IMR-90 (cell line): ENCODE measurements at regions not wholly inside any gene's neighbourhood (a gene's known extent, or its start where the extent isn't known, plus 50 kb on each side); places are given as distances from the start of the nearest gene placed in this dataset.

Experiments
- ATAC-seq: fragments of 200-7000 bp; cut with Tn5 transposase; 2 replicates; pipeline ENCODE4 v1.9.1; 2020; ENCODE audit warnings: low read depth, mild to moderate bottlenecking, moderate library complexity
- BruUV-seq: library from RNA; stranded (reverse); fragments of 400-500 nt; replicated peaks from 2 replicates; lab custom pipeline; 2021; lab: Mats Ljungman, UMichigan
- CTCF ChIA-PET: fragments of 300-600 bp; formaldehyde crosslinking; extraction: SDS; loops from one replicate; lab custom pipeline; 2021; ENCODE audit warnings: antibody characterized with exemption; lab: Yijun Ruan, JAX
- POLR2A ChIA-PET: fragments of 300-600 bp; sonication (Branson Sonifier 250); formaldehyde crosslinking; loops from one replicate; lab custom pipeline; 2022; ENCODE audit warnings: antibody characterized with exemption; ENCODE audit not compliant: unreplicated experiment; lab: Charles Lee
- DNase-seq: peaks from one replicate; pipeline ENCODE4 v3.0.0; 2013
- H2AFZ ChIP-seq: replicated peaks from 2 replicates; pipeline ENCODE3; 2013; ENCODE audit warnings: low read length, mild to moderate bottlenecking; ENCODE audit not compliant: poor library complexity
- H2AK5ac ChIP-seq: 2 replicates; pipeline ENCODE4 v1.6.1; 2013; ENCODE audit warnings: low read depth, low read length, inconsistent platforms
- H2AK9ac ChIP-seq: replicated peaks from 2 replicates; pipeline ENCODE3; 2013; ENCODE audit warnings: mild to moderate bottlenecking, low read depth, low read length, moderate library complexity; ENCODE audit not compliant: poor library complexity
- H2BK120ac ChIP-seq: 2 replicates; pipeline ENCODE4 v1.6.1; 2013; ENCODE audit warnings: low read depth, low read length, inconsistent platforms
- H2BK15ac ChIP-seq: 3 replicates; pipeline ENCODE4 v1.6.1; 2013; ENCODE audit warnings: low read depth, low read length, inconsistent platforms
- H2BK20ac ChIP-seq: 2 replicates; pipeline ENCODE4 v1.6.1; 2013; ENCODE audit warnings: low read depth, mild to moderate bottlenecking, inconsistent platforms, low read length, moderate library complexity
- H2BK5ac ChIP-seq: 2 replicates; pipeline ENCODE4 v1.6.1; 2013; ENCODE audit warnings: mild to moderate bottlenecking, low read depth, low read length, inconsistent platforms; ENCODE audit not compliant: poor library complexity, severe bottlenecking
- H3K14ac ChIP-seq: replicated peaks from 2 replicates; pipeline ENCODE4 v1.6.1; 2013; ENCODE audit warnings: low read depth, low read length, inconsistent platforms
- H3K18ac ChIP-seq: 2 replicates; pipeline ENCODE4 v1.6.1; 2013; ENCODE audit warnings: low read depth, low read length, control low read depth
- H3K23ac ChIP-seq: 2 replicates; pipeline ENCODE4 v1.6.1; 2013; ENCODE audit warnings: low read depth, low read length, inconsistent platforms
- H3K27ac ChIP-seq: 2 replicates; pipeline ENCODE4 v1.5.1; 2013; ENCODE audit warnings: mild to moderate bottlenecking, control low read depth, low read length; ENCODE audit not compliant: insufficient read depth
- H3K27me3 ChIP-seq: 2 replicates; pipeline ENCODE4 v1.6.1; 2013; ENCODE audit warnings: low read length; ENCODE audit not compliant: control insufficient read depth, insufficient read depth
- H3K36me3 ChIP-seq: 2 replicates; pipeline ENCODE4 v1.6.1; 2013; ENCODE audit warnings: low read length, mixed read lengths; ENCODE audit not compliant: control insufficient read depth, insufficient read depth
- H3K4ac ChIP-seq: 2 replicates; pipeline ENCODE4 v1.6.1; 2013; ENCODE audit warnings: low read depth, low read length, inconsistent platforms
- H3K4me1 ChIP-seq: 2 replicates; pipeline ENCODE4 v1.6.1; 2013; ENCODE audit warnings: low read length, mixed read lengths; ENCODE audit not compliant: control insufficient read depth, insufficient read depth
- H3K4me2 ChIP-seq: 2 replicates; pipeline ENCODE4 v1.6.1; 2013; ENCODE audit warnings: low read depth, mild to moderate bottlenecking, control low read depth, low read length, moderate library complexity
- H3K4me3 ChIP-seq: 2 replicates; pipeline ENCODE4 v1.5.1; 2013; ENCODE audit warnings: low read depth, mild to moderate bottlenecking, control low read depth, low read length, moderate library complexity; ENCODE audit not compliant: insufficient read depth
- H3K56ac ChIP-seq: 2 replicates; pipeline ENCODE4 v1.6.1; 2013; ENCODE audit warnings: low read length, inconsistent platforms; ENCODE audit not compliant: insufficient read depth; ENCODE audit errors: extremely low read depth
- H3K79me1 ChIP-seq, 2 experiments: 2 replicates each; pipeline ENCODE4 v1.6.1; 2013; ENCODE audit warnings: low read length in 2 of 2, inconsistent platforms in 1 of 2, low read depth in 1 of 2
- H3K9ac ChIP-seq: 2 replicates; pipeline ENCODE4 v1.6.1; 2013; ENCODE audit warnings: low read depth, low read length, control low read depth
- H3K9me1 ChIP-seq: 2 replicates; pipeline ENCODE4 v1.6.1; 2013; ENCODE audit warnings: low read length, inconsistent platforms; ENCODE audit not compliant: insufficient read depth
- H3K9me3 ChIP-seq: 2 replicates; pipeline ENCODE4 v1.6.1; 2013; ENCODE audit warnings: low read length; ENCODE audit not compliant: control insufficient read depth, insufficient read depth
- H4K20me1 ChIP-seq: 2 replicates; pipeline ENCODE4 v1.6.1; 2013; ENCODE audit warnings: low read length, inconsistent platforms; ENCODE audit not compliant: insufficient read depth
- H4K5ac ChIP-seq: 2 replicates; pipeline ENCODE4 v1.6.1; 2013; ENCODE audit warnings: mild to moderate bottlenecking, low read depth, low read length, control low read depth
- H4K8ac ChIP-seq, 2 experiments: 2 replicates each; pipeline ENCODE4 v1.6.1; 2013; ENCODE audit warnings: low read depth in 2 of 2, low read length in 2 of 2, control low read depth in 1 of 2, inconsistent platforms in 1 of 2
- H4K91ac ChIP-seq: 2 replicates; pipeline ENCODE4 v1.6.1; 2013; ENCODE audit warnings: low read depth, low read length, inconsistent platforms; ENCODE audit not compliant: insufficient read depth
- BHLHE40 ChIP-seq: fragments of 150-350 bp; IDR thresholded peaks from 2 replicates; pipeline ENCODE4 v1.6.1; 2016; ENCODE audit warnings: mild to moderate bottlenecking, low read depth, low read length
- CEBPB ChIP-seq: IDR thresholded peaks from 2 replicates; pipeline ENCODE4 v1.6.1; 2012; ENCODE audit warnings: low read depth, low read length, improper control_type of control experiment
- CHD1 ChIP-seq: IDR thresholded peaks from 2 replicates; pipeline ENCODE4 v1.6.1; 2012; ENCODE audit warnings: low read depth, low read length, improper control_type of control experiment
- CTCF ChIP-seq: conservative IDR thresholded peaks from 2 replicates; pipeline ENCODE4 v1.5.1; 2012; ENCODE audit warnings: mild to moderate bottlenecking, low read depth, low read length, improper control_type of control experiment
- ELK1 ChIP-seq: fragments of 150-350 bp; IDR thresholded peaks from 2 replicates; pipeline ENCODE4 v1.6.1; 2016; ENCODE audit warnings: low read depth, mild to moderate bottlenecking, low read length, moderate library complexity, borderline replicate concordance
- MXI1 ChIP-seq: IDR thresholded peaks from 2 replicates; pipeline ENCODE4 v1.6.1; 2012; ENCODE audit warnings: low read depth, mild to moderate bottlenecking, low read length, moderate library complexity, borderline replicate concordance
- POLR2A ChIP-seq: IDR thresholded peaks from 2 replicates; pipeline ENCODE4 v1.6.1; 2012; ENCODE audit warnings: mild to moderate bottlenecking, low read depth, low read length
- RAD21 ChIP-seq: IDR thresholded peaks from 2 replicates; pipeline ENCODE4 v1.6.1; 2012; ENCODE audit warnings: low read length, improper control_type of control experiment
- RCOR1 ChIP-seq: IDR thresholded peaks from 2 replicates; pipeline ENCODE4 v1.6.1; 2012; ENCODE audit warnings: mild to moderate bottlenecking, low read length, improper control_type of control experiment; ENCODE audit not compliant: insufficient replicate concordance
- RFX5 ChIP-seq: IDR thresholded peaks from 2 replicates; pipeline ENCODE4 v1.8.0; 2012; ENCODE audit warnings: low read depth, mild to moderate bottlenecking, low read length, moderate library complexity
- USF2 ChIP-seq: fragments of 150-350 bp; IDR thresholded peaks from 2 replicates; pipeline ENCODE4 v1.6.1; 2017; ENCODE audit warnings: mild to moderate bottlenecking, antibody characterized with exemption, low read length, low read depth
- WGBS, 2 experiments: methylation state at CpG; one replicate each; pipeline versions ENCODE4 v1.1.5 to v1.1.7; 2013; ENCODE audit warnings: missing lambda C conversion rate in 2 of 2; ENCODE audit not compliant: insufficient read length in 1 of 2; ENCODE audit errors: extremely low coverage in 2 of 2; 5-methylcytosine and 5-hydroxymethylcytosine counted together
- dilution Hi-C: fragments of 300-500 bp; cut with HindIII; formaldehyde crosslinking; loops from one replicate; pipeline ENCODE4 v1.14.3; 2018; ENCODE audit warnings: low sequenced_read_pairs; ENCODE audit not compliant: unreplicated experiment
- in situ Hi-C: fragments of 300-500 bp; cut with MboI; formaldehyde crosslinking; loops from 3 replicates; pipeline ENCODE4 v1.14.3; 2019; ENCODE audit warnings: low sequenced_read_pairs, inconsistent platforms, mixed read lengths
- intact Hi-C: fragments of 100-400 bp; cut with micrococcal nuclease; formaldehyde crosslinking; loops from 2 replicates; pipeline ENCODE4 v1.10.0; 2022

GRCh38 chr17:13403982-13404946, 197.5 kb downstream of the HS3ST3A1 start:
- ATAC-seq (no peak), DNase-seq (no peak)
- POLR2A ChIA-PET, result no interaction called here
- no peak overlapping the region for H2BK15ac ChIP-seq
- H3K79me1 ChIP-seq, result no peaks in the 10 kb centered on the region
- intact Hi-C loops, result no loop called here
- no peak overlapping the region for H3K27ac ChIP-seq
- peaks cover 2% of the 10 kb centered on the region; the same call in 1 of the 2 replicates for H3K4me1 ChIP-seq
- no peak overlapping the region for H4K91ac ChIP-seq
- no peak overlapping the region for H2AFZ ChIP-seq
- H3K4me3 ChIP-seq, result no peak overlapping the region
- H3K27me3 ChIP-seq, result no peaks in the 10 kb centered on the region
- no peak overlapping the region for H3K4ac ChIP-seq
- no peaks in the 10 kb centered on the region for H3K36me3 ChIP-seq
- H2BK20ac ChIP-seq, result no peak overlapping the region
- in situ Hi-C loops, result no loop called here
- no peaks in the 10 kb centered on the region for H4K20me1 ChIP-seq
- no peaks in the 10 kb centered on the region for H3K9me1 ChIP-seq
- 90% methylated on average over 2 of the region's 4 CpGs; no CpG with 5 or more reads in 1 of the 2 experiments for WGBS, 2 experiments
- no TSS peak for BruUV-seq
- no peak overlapping the region for H4K8ac ChIP-seq
- no peak overlapping the region for H3K18ac ChIP-seq
- dilution Hi-C loops, result no loop called here
- no peak overlapping the region for H2AK9ac ChIP-seq
- H3K9me3 ChIP-seq, result no peaks in the 10 kb centered on the region
- CTCF ChIA-PET, result interaction anchor here (0.6 kb wide), 1 partner anchor 76 kb away, joined by 5 read pairs; no protein-coding TSS in a partner anchor
- H3K4me2 ChIP-seq, result no peak overlapping the region
- H2BK5ac ChIP-seq, result no peak overlapping the region
- no peak overlapping the region for H2BK120ac ChIP-seq
- H3K56ac ChIP-seq, result no peak overlapping the region
- H2AK5ac ChIP-seq, result no peak overlapping the region
- H3K14ac ChIP-seq, result 0 out of 2 replicates have a peak overlapping the region, but pooled peaks have one; percentile 65
- no peak overlapping the region for H3K9ac ChIP-seq
- TF ChIP-seq POLR2A (no peak), CHD1 (no peak), USF2 (no peak), CTCF (no peak), RAD21 (no peak), ELK1 (no peak), MXI1 (no peak), RCOR1 (no peak), CEBPB (no peak), RFX5 (no peak), BHLHE40 (no peak)
- H3K23ac ChIP-seq, result no peak overlapping the region
- H4K5ac ChIP-seq, result no peak overlapping the region
